GM21423 (cell line): ENCODE measurements at regions not wholly inside any gene's neighbourhood (a gene's known extent, or its start where the extent isn't known, plus 50 kb on each side); places are given as distances from the start of the nearest gene placed in this dataset.

Experiments used
- ATAC-seq: cut with Tn5 transposase; IDR thresholded peaks from one replicate; pipeline ENCODE4 v1.9.1; 2021; ENCODE audit warnings: mild to moderate bottlenecking, moderate library complexity; ENCODE audit not compliant: unreplicated experiment

DNA sequence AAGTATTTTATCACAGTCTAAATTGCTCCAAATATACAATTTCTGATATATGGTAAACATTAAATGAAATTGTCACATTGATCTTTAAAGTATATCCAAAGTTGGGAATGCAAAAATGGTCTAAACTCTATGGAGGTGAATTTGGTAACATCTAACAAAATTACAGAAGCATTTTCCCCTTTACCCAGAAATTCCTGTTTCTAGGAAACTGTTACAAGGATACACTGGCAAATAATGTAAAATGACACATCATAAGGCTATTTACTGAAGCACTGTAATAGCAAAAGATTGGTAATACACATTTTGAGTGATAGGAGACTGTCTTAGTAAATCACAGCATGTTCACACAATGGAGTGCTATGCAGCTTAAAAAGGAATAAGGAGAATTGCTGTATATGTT, 50.0 kb upstream of the SLCO2A1 start:
- ATAC-seq = no peak
